Gastroesophageal sphincter (tissue), 3 donors: ENCODE measurements at regions not wholly inside any gene's neighbourhood (a gene's known extent, or its start where the extent isn't known, plus 50 kb on each side); places are given as distances from the start of the nearest gene placed in this dataset.

ENCODE experiments used
- EP300 ChIP-seq: sonication (generic); formaldehyde crosslinking; IDR thresholded peaks from one replicate; pipeline ENCODE4 v1.6.1; 2017; ENCODE audit warnings: antibody characterized with exemption, mild to moderate bottlenecking
- POLR2A ChIP-seq, 2 donors: fragments of 450-650 bp; IDR thresholded peaks; one replicate each; pipeline ENCODE4 v1.6.1; 2017; ENCODE audit warnings: antibody characterized with exemption in 2 of 2, mild to moderate bottlenecking in 2 of 2, moderate library complexity in 1 of 2
- POLR2AphosphoS5 ChIP-seq: sonication (generic); formaldehyde crosslinking; IDR thresholded peaks from one replicate; pipeline ENCODE4 v1.6.1; 2017; ENCODE audit warnings: antibody characterized with exemption
- TF ChIP-seq, protein P1 (sequence below), 4 experiments: fragments of 200-600 bp in 2 of 4; fragments of 450-650 bp in 2 of 4; sonication (generic) in 1 of 4; IDR thresholded peaks; one replicate each; pipeline ENCODE4 v1.5.1; 2017 to 2019; ENCODE audit warnings: antibody characterized with exemption in 4 of 4, mild to moderate bottlenecking in 2 of 4, moderate library complexity in 2 of 4

DNA sequence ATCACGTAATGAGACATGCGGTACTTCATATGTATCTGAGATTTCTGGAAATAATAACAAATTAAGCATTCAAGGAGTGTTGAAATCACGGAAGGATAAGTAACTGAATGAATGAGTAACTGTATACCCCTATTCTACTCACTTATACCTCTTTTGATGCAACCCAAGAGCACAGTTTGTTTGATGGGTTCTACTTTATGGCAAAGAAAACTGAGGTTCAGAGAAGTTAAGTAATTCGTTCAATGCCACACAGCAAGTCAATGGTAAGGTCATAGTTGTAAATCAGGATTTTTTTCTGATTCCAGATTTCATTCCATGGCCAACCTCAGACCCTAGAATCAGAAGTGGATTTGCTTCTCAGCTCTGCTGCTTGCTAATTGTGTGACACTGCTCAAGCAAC, 544.5 kb upstream of the TBX3 start:
- TF ChIP-seq, protein P1, sequence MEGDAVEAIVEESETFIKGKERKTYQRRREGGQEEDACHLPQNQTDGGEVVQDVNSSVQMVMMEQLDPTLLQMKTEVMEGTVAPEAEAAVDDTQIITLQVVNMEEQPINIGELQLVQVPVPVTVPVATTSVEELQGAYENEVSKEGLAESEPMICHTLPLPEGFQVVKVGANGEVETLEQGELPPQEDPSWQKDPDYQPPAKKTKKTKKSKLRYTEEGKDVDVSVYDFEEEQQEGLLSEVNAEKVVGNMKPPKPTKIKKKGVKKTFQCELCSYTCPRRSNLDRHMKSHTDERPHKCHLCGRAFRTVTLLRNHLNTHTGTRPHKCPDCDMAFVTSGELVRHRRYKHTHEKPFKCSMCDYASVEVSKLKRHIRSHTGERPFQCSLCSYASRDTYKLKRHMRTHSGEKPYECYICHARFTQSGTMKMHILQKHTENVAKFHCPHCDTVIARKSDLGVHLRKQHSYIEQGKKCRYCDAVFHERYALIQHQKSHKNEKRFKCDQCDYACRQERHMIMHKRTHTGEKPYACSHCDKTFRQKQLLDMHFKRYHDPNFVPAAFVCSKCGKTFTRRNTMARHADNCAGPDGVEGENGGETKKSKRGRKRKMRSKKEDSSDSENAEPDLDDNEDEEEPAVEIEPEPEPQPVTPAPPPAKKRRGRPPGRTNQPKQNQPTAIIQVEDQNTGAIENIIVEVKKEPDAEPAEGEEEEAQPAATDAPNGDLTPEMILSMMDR (IDR thresholded peaks at IDR 0.05), result no peak
- TF ChIP-seq POLR2AphosphoS5 (no peak), EP300 (no peak), POLR2A (IDR thresholded peaks at IDR 0.05) (no peak)
